ENCODE measurements at regions not wholly inside any gene's neighbourhood (a gene's known extent, or its start where the extent isn't known, plus 50 kb on each side); places are given as distances from the start of the nearest gene placed in this dataset.

DNA sequence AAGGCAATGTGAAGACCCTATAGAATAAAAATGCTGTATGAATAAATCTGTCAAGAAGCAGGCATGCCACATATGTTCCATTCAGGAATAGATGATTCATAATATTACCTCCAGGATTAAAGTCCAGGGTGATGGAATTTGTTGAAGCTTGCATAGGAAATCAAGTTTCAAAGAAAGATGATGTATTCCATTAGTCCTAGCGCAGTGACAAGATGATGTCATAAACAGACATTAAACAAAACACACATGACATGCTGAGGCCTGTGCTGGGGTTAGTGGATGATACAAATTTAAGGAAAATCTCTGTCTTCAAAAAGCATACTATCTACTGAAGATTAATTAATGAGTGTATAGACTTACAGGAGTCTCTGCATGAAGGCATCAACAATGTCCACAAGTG lies 1025.2 kb downstream of the CDH11 start:
- Histone ChIP-seq H3K27ac (ENCODE audit: control insufficient read depth, insufficient read depth, low read length) (no peak overlapping the region), H3K36me3 (ENCODE audit: control insufficient read depth in 2 of 2, extremely low read depth in 1 of 2, insufficient read depth in 2 of 2, low read length in 2 of 2) (no peaks in the 10 kb centered on the region), H3K9me1 (ENCODE audit: control insufficient read depth, extremely low read depth, insufficient read depth, low read length) (no peaks in the 10 kb centered on the region), H4K20me1 (ENCODE audit: control insufficient read depth, extremely low read depth, insufficient read depth, low read length) (no peaks in the 10 kb centered on the region), H2AFZ (ENCODE audit: control insufficient read depth, low read length) (no peak overlapping the region), H3K4me2 (ENCODE audit: control insufficient read depth, extremely low read depth, insufficient read depth, low read depth, low read length) (no peak overlapping the region), H3K9ac (ENCODE audit: control insufficient read depth, extremely low read depth, insufficient read depth, low read length) (no peak overlapping the region), H3K4me1 (ENCODE audit: control insufficient read depth, extremely low read depth, insufficient read depth, low read length) (peaks cover 3% of the 10 kb centered on the region), H3K79me2 (ENCODE audit: control insufficient read depth, insufficient read depth, low read length) (no peaks in the 10 kb centered on the region), H3K4me3 (ENCODE audit: control insufficient read depth in 2 of 3, extremely low read depth in 1 of 3, insufficient read depth in 2 of 3, low read depth in 1 of 3, low read length in 3 of 3) (no peak overlapping the region), H3K9me3 (ENCODE audit: control insufficient read depth, low read depth, low read length) (no peaks in the 10 kb centered on the region), H3K27me3 (ENCODE audit: control insufficient read depth, extremely low read depth, insufficient read depth, low read length) (no peaks in the 10 kb centered on the region)
- DNase-seq (ENCODE audit: low read depth, low spot score), result no peak
- TF ChIP-seq EZH2 (IDR thresholded peaks at IDR 0.05; ENCODE audit: low read length) (no peak), CTCF (optimal IDR thresholded peaks at IDR 0.05 in 1 of 3, IDR thresholded peaks at IDR 0.05 in 1 of 3, conservative IDR thresholded peaks at IDR 0.05 in 1 of 3; ENCODE audit: extremely low read depth in 1 of 3, insufficient read depth in 2 of 3, low read length in 3 of 3) (no peak)
- dilution Hi-C loops (cut with MboI; ENCODE audit: extremely low pct_ligation_motif_present, low sequenced_read_pairs), result no loop called here
- FAIRE-seq, result no peak

- TF ChIP-seq CTCF (optimal IDR thresholded peaks at IDR 0.05 in 1 of 3, IDR thresholded peaks at IDR 0.05 in 1 of 3, conservative IDR thresholded peaks at IDR 0.05 in 1 of 3; ENCODE audit: extremely low read depth in 1 of 3, insufficient read depth in 2 of 3, low read length in 3 of 3) (no peak), EZH2 (IDR thresholded peaks at IDR 0.05; ENCODE audit: low read length) (no peak)
- no peaks in the 10 kb centered on the region for H3K36me3 ChIP-seq (ENCODE audit: control insufficient read depth in 2 of 2, extremely low read depth in 1 of 2, insufficient read depth in 2 of 2, low read length in 2 of 2)
- H3K4me3 ChIP-seq (ENCODE audit: control insufficient read depth in 2 of 3, extremely low read depth in 1 of 3, insufficient read depth in 2 of 3, low read depth in 1 of 3, low read length in 3 of 3), result no peak overlapping the region
- H3K27me3 ChIP-seq (ENCODE audit: control insufficient read depth, extremely low read depth, insufficient read depth, low read length), result no peaks in the 10 kb centered on the region
- FAIRE-seq (no peak), DNase-seq (ENCODE audit: low read depth, low spot score) (no peak)
- no peaks in the 10 kb centered on the region for H3K79me2 ChIP-seq (ENCODE audit: control insufficient read depth, insufficient read depth, low read length)
- no peaks in the 10 kb centered on the region for H4K20me1 ChIP-seq (ENCODE audit: control insufficient read depth, extremely low read depth, insufficient read depth, low read length)
- no peak overlapping the region for H2AFZ ChIP-seq (ENCODE audit: control insufficient read depth, low read length)
- dilution Hi-C loops (cut with MboI; ENCODE audit: extremely low pct_ligation_motif_present, low sequenced_read_pairs), result no loop called here
- H3K9me1 ChIP-seq (ENCODE audit: control insufficient read depth, extremely low read depth, insufficient read depth, low read length), result no peaks in the 10 kb centered on the region
- no peak overlapping the region for H3K27ac ChIP-seq (ENCODE audit: control insufficient read depth, insufficient read depth, low read length)
- H3K4me1 ChIP-seq (ENCODE audit: control insufficient read depth, extremely low read depth, insufficient read depth, low read length), result peaks cover 3% of the 10 kb centered on the region
- H3K4me2 ChIP-seq (ENCODE audit: control insufficient read depth, extremely low read depth, insufficient read depth, low read depth, low read length), result no peak overlapping the region
- no peak overlapping the region for H3K9ac ChIP-seq (ENCODE audit: control insufficient read depth, extremely low read depth, insufficient read depth, low read length)
- H3K9me3 ChIP-seq (ENCODE audit: control insufficient read depth, low read depth, low read length), result no peaks in the 10 kb centered on the region
Observed at GRCh38 chr16:64094992-64095634, 1026.8 kb downstream of the CDH11 start.

Measured in keratinocyte (primary cell).